Stomach (tissue), 4 donors: ENCODE measurements at regions not wholly inside any gene's neighbourhood (a gene's known extent, or its start where the extent isn't known, plus 50 kb on each side); places are given as distances from the start of the nearest gene placed in this dataset.

Experiments used
- POLR2A ChIP-seq, 4 donors: fragments of 450-650 bp; IDR thresholded peaks; one replicate each; pipeline ENCODE4 v1.6.1; 2016; ENCODE audit warnings: antibody characterized with exemption in 4 of 4, control low read depth in 2 of 4, mild to moderate bottlenecking in 1 of 4, moderate library complexity in 1 of 4
- POLR2AphosphoS5 ChIP-seq, 3 donors: sonication (generic); formaldehyde crosslinking; IDR thresholded peaks; one replicate each; pipeline ENCODE4 v1.6.1; 2016; ENCODE audit warnings: antibody characterized with exemption in 3 of 3
- TF ChIP-seq, protein P1 (sequence below), 7 experiments: fragments of 450-650 bp in 4 of 7; fragments of 200-600 bp in 3 of 7; sonication (generic) in 3 of 7; IDR thresholded peaks; one replicate each; pipeline ENCODE4 v1.5.1; 2016 to 2019; ENCODE audit warnings: antibody characterized with exemption in 7 of 7, control low read depth in 2 of 7, mild to moderate bottlenecking in 1 of 7

GRCh38 chr1:117679868-117680267, 74.0 kb downstream of the TENT5C start:
- TF ChIP-seq, protein P1, sequence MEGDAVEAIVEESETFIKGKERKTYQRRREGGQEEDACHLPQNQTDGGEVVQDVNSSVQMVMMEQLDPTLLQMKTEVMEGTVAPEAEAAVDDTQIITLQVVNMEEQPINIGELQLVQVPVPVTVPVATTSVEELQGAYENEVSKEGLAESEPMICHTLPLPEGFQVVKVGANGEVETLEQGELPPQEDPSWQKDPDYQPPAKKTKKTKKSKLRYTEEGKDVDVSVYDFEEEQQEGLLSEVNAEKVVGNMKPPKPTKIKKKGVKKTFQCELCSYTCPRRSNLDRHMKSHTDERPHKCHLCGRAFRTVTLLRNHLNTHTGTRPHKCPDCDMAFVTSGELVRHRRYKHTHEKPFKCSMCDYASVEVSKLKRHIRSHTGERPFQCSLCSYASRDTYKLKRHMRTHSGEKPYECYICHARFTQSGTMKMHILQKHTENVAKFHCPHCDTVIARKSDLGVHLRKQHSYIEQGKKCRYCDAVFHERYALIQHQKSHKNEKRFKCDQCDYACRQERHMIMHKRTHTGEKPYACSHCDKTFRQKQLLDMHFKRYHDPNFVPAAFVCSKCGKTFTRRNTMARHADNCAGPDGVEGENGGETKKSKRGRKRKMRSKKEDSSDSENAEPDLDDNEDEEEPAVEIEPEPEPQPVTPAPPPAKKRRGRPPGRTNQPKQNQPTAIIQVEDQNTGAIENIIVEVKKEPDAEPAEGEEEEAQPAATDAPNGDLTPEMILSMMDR (IDR thresholded peaks at IDR 0.05): no peak
- no peak for TF ChIP-seq POLR2AphosphoS5 (IDR thresholded peaks at IDR 0.05)
- TF ChIP-seq POLR2A (IDR thresholded peaks at IDR 0.05): no peak
